ENCODE measurements at regions not wholly inside any gene's neighbourhood (a gene's known extent, or its start where the extent isn't known, plus 50 kb on each side); places are given as distances from the start of the nearest gene placed in this dataset.

GRCh38 chr21:32167513-32167912 is 111.3 kb downstream of the MIS18A start:
- no peak overlapping the region for H2AK5ac ChIP-seq (ENCODE audit: low read depth, low read length)
- H3K18ac ChIP-seq (ENCODE audit: low read length), result no peak overlapping the region
- no peaks in the 10 kb centered on the region for H3K4me1 ChIP-seq (ENCODE audit: control insufficient read depth in 2 of 2, insufficient read depth in 1 of 2, low read depth in 1 of 2, low read length in 2 of 2)
- no peak overlapping the region for H4K8ac ChIP-seq (ENCODE audit: low read depth, low read length)
- no peak overlapping the region for H3K4ac ChIP-seq (ENCODE audit: low read length)
- no peak overlapping the region for H4K91ac ChIP-seq (ENCODE audit: low read depth, low read length, poor library complexity)
- H3K9ac ChIP-seq (ENCODE audit: low read depth, low read length, poor library complexity), result no peak overlapping the region
- H3K27ac ChIP-seq (replicated peaks; ENCODE audit: low read length), result no peak overlapping the region
- H2BK5ac ChIP-seq (ENCODE audit: low read length), result no peak overlapping the region
- H2BK15ac ChIP-seq (ENCODE audit: low read length), result no peak overlapping the region
- H3K23ac ChIP-seq (ENCODE audit: low read depth, low read length, poor library complexity), result no peak overlapping the region
- H3K36me3 ChIP-seq (replicated peaks in 1 of 2; ENCODE audit: control insufficient read depth in 2 of 2, insufficient read depth in 2 of 2, low read length in 2 of 2), result no peaks in the 10 kb centered on the region
- no peak overlapping the region for H2AFZ ChIP-seq (ENCODE audit: low read length)
- no peak overlapping the region for H2BK12ac ChIP-seq (ENCODE audit: low read length)
- no peaks in the 10 kb centered on the region for H3K9me3 ChIP-seq (replicated peaks in 1 of 2; ENCODE audit: control insufficient read depth in 2 of 2, insufficient read depth in 1 of 2, low read depth in 1 of 2, low read length in 2 of 2)
- no peak overlapping the region for H2BK120ac ChIP-seq (ENCODE audit: low read depth, low read length)
- no peak for DNase-seq (ENCODE audit: low spot score)
- H3K27me3 ChIP-seq (ENCODE audit: control insufficient read depth in 3 of 3, insufficient read depth in 3 of 3, low read depth in 1 of 3, low read length in 3 of 3), result no peaks in the 10 kb centered on the region
- H3K79me1 ChIP-seq (ENCODE audit: low read depth, low read length), result no peaks in the 10 kb centered on the region
- no peak overlapping the region for H3K4me3 ChIP-seq (ENCODE audit: low read length in 2 of 2)
- H3K14ac ChIP-seq (ENCODE audit: low read length), result no peak overlapping the region
- no peak overlapping the region for H3K4me2 ChIP-seq (ENCODE audit: insufficient read depth, low read length, poor library complexity, severe bottlenecking)

GRCh38 chr21:32163386-32163785 is 115.5 kb downstream of the MIS18A start:
- Histone ChIP-seq H3K79me1 (ENCODE audit: low read depth, low read length) (no peaks in the 10 kb centered on the region), H3K27me3 (ENCODE audit: control insufficient read depth in 3 of 3, insufficient read depth in 3 of 3, low read depth in 1 of 3, low read length in 3 of 3) (no peaks in the 10 kb centered on the region), H3K9ac (ENCODE audit: low read depth, low read length, poor library complexity) (no peak overlapping the region), H3K36me3 (replicated peaks in 1 of 2; ENCODE audit: control insufficient read depth in 2 of 2, insufficient read depth in 2 of 2, low read length in 2 of 2) (no peaks in the 10 kb centered on the region), H3K4ac (ENCODE audit: low read length) (no peak overlapping the region), H3K27ac (replicated peaks; ENCODE audit: low read length) (no peak overlapping the region), H3K4me1 (ENCODE audit: control insufficient read depth in 2 of 2, insufficient read depth in 1 of 2, low read depth in 1 of 2, low read length in 2 of 2) (no peaks in the 10 kb centered on the region), H3K9me3 (replicated peaks in 1 of 2; ENCODE audit: control insufficient read depth in 2 of 2, insufficient read depth in 1 of 2, low read depth in 1 of 2, low read length in 2 of 2) (no peaks in the 10 kb centered on the region), H4K91ac (ENCODE audit: low read depth, low read length, poor library complexity) (no peak overlapping the region), H3K4me2 (ENCODE audit: insufficient read depth, low read length, poor library complexity, severe bottlenecking) (no peak overlapping the region), H3K18ac (ENCODE audit: low read length) (no peak overlapping the region), H2BK12ac (ENCODE audit: low read length) (no peak overlapping the region), H2BK15ac (ENCODE audit: low read length) (no peak overlapping the region), H3K14ac (ENCODE audit: low read length) (no peak overlapping the region), H3K4me3 (ENCODE audit: low read length in 2 of 2) (no peak overlapping the region), H2AFZ (ENCODE audit: low read length) (no peak overlapping the region), H2AK5ac (ENCODE audit: low read depth, low read length) (no peak overlapping the region), H2BK5ac (ENCODE audit: low read length) (no peak overlapping the region), H2BK120ac (ENCODE audit: low read depth, low read length) (no peak overlapping the region), H3K23ac (ENCODE audit: low read depth, low read length, poor library complexity) (no peak overlapping the region), H4K8ac (ENCODE audit: low read depth, low read length) (no peak overlapping the region)
- no peak for DNase-seq (ENCODE audit: low spot score)
- WGBS, 2 donors (ENCODE audit: extremely low coverage in 2 of 2, insufficient read length in 2 of 2, insufficient replicate concordance in 1 of 2), result no CpG with 5 or more reads among the region's 2 CpGs

- no peak overlapping the region for H3K4me2 ChIP-seq (ENCODE audit: insufficient read depth, low read length, poor library complexity, severe bottlenecking)
- H2BK5ac ChIP-seq (ENCODE audit: low read length), result no peak overlapping the region
- H3K27ac ChIP-seq (replicated peaks; ENCODE audit: low read length), result no peak overlapping the region
- no peak overlapping the region for H2AFZ ChIP-seq (ENCODE audit: low read length)
- H2BK15ac ChIP-seq (ENCODE audit: low read length), result no peak overlapping the region
- no peak overlapping the region for H2BK120ac ChIP-seq (ENCODE audit: low read depth, low read length)
- no peak overlapping the region for H2AK5ac ChIP-seq (ENCODE audit: low read depth, low read length)
- H3K79me1 ChIP-seq (ENCODE audit: low read depth, low read length), result no peaks in the 10 kb centered on the region
- H3K14ac ChIP-seq (ENCODE audit: low read length), result no peak overlapping the region
- H3K4ac ChIP-seq (ENCODE audit: low read length), result no peak overlapping the region
- no CpG with 5 or more reads among the region's 6 CpGs for WGBS, 2 donors (ENCODE audit: extremely low coverage in 2 of 2, insufficient read length in 2 of 2, insufficient replicate concordance in 1 of 2)
- no peak overlapping the region for H2BK12ac ChIP-seq (ENCODE audit: low read length)
- H3K4me3 ChIP-seq (ENCODE audit: low read length in 2 of 2), result no peak overlapping the region
- H3K9ac ChIP-seq (ENCODE audit: low read depth, low read length, poor library complexity), result no peak overlapping the region
- no peak overlapping the region for H4K8ac ChIP-seq (ENCODE audit: low read depth, low read length)
- DNase-seq (ENCODE audit: low spot score), result no peak
- no peak overlapping the region for H4K91ac ChIP-seq (ENCODE audit: low read depth, low read length, poor library complexity)
- H3K9me3 ChIP-seq (replicated peaks in 1 of 2; ENCODE audit: control insufficient read depth in 2 of 2, insufficient read depth in 1 of 2, low read depth in 1 of 2, low read length in 2 of 2), result no peaks in the 10 kb centered on the region
- H3K23ac ChIP-seq (ENCODE audit: low read depth, low read length, poor library complexity), result no peak overlapping the region
- no peaks in the 10 kb centered on the region for H3K36me3 ChIP-seq (replicated peaks in 1 of 2; ENCODE audit: control insufficient read depth in 2 of 2, insufficient read depth in 2 of 2, low read length in 2 of 2)
- H3K4me1 ChIP-seq (ENCODE audit: control insufficient read depth in 2 of 2, insufficient read depth in 1 of 2, low read depth in 1 of 2, low read length in 2 of 2), result no peaks in the 10 kb centered on the region
- H3K18ac ChIP-seq (ENCODE audit: low read length), result no peak overlapping the region
- H3K27me3 ChIP-seq (ENCODE audit: control insufficient read depth in 3 of 3, insufficient read depth in 3 of 3, low read depth in 1 of 3, low read length in 3 of 3), result no peaks in the 10 kb centered on the region
These were observed 116.0 kb downstream of the MIS18A start for GRCh38 chr21:32162727-32163320.

- Histone ChIP-seq H3K79me1 (ENCODE audit: low read depth, low read length) (no peaks in the 10 kb centered on the region), H3K9ac (ENCODE audit: low read depth, low read length, poor library complexity) (no peak overlapping the region), H2AFZ (ENCODE audit: low read length) (no peak overlapping the region), H3K27me3 (ENCODE audit: control insufficient read depth in 3 of 3, insufficient read depth in 3 of 3, low read depth in 1 of 3, low read length in 3 of 3) (no peaks in the 10 kb centered on the region), H4K8ac (ENCODE audit: low read depth, low read length) (no peak overlapping the region), H3K4me1 (ENCODE audit: control insufficient read depth in 2 of 2, insufficient read depth in 1 of 2, low read depth in 1 of 2, low read length in 2 of 2) (no peaks in the 10 kb centered on the region), H2BK120ac (ENCODE audit: low read depth, low read length) (no peak overlapping the region), H3K36me3 (replicated peaks in 1 of 2; ENCODE audit: control insufficient read depth in 2 of 2, insufficient read depth in 2 of 2, low read length in 2 of 2) (no peaks in the 10 kb centered on the region), H3K27ac (replicated peaks; ENCODE audit: low read length) (no peak overlapping the region), H3K4me3 (ENCODE audit: low read length in 2 of 2) (no peak overlapping the region), H2BK12ac (ENCODE audit: low read length) (no peak overlapping the region), H3K23ac (ENCODE audit: low read depth, low read length, poor library complexity) (no peak overlapping the region), H4K91ac (ENCODE audit: low read depth, low read length, poor library complexity) (no peak overlapping the region), H2AK5ac (ENCODE audit: low read depth, low read length) (no peak overlapping the region), H2BK5ac (ENCODE audit: low read length) (no peak overlapping the region), H3K4me2 (ENCODE audit: insufficient read depth, low read length, poor library complexity, severe bottlenecking) (no peak overlapping the region), H3K9me3 (replicated peaks in 1 of 2; ENCODE audit: control insufficient read depth in 2 of 2, insufficient read depth in 1 of 2, low read depth in 1 of 2, low read length in 2 of 2) (no peaks in the 10 kb centered on the region), H2BK15ac (ENCODE audit: low read length) (no peak overlapping the region), H3K14ac (ENCODE audit: low read length) (no peak overlapping the region), H3K4ac (ENCODE audit: low read length) (no peak overlapping the region), H3K18ac (ENCODE audit: low read length) (no peak overlapping the region)
- no peak for DNase-seq (ENCODE audit: low spot score)
- WGBS, 2 donors (ENCODE audit: extremely low coverage in 2 of 2, insufficient read length in 2 of 2, insufficient replicate concordance in 1 of 2), result no CpG with 5 or more reads among the region's 2 CpGs
These were observed 123.6 kb downstream of the MIS18A start for GRCh38 chr21:32155226-32155625.
